AG04449 (cell line): ENCODE measurements at regions not wholly inside any gene's neighbourhood (a gene's known extent, or its start where the extent isn't known, plus 50 kb on each side); places are given as distances from the start of the nearest gene placed in this dataset.

Experiments used
- CTCF ChIA-PET: fragments of 350-600 bp; formaldehyde crosslinking; extraction: SDS; loops from one replicate; lab custom pipeline; 2021; ENCODE audit warnings: antibody characterized with exemption; lab: Yijun Ruan, JAX
- POLR2A ChIA-PET: fragments of 400-600, 350-600 bp; formaldehyde crosslinking; extraction: SDS; loops from one replicate; lab custom pipeline; 2020; ENCODE audit warnings: antibody characterized with exemption, inconsistent platforms; lab: Yijun Ruan, JAX
- DNase-seq: peaks from one replicate; pipeline ENCODE4 v3.0.0-alpha.2; 2010; ENCODE audit warnings: low read depth, low spot score
- H3K4me3 ChIP-seq: 2 replicates; pipeline ENCODE4 v1.5.1; 2011; ENCODE audit warnings: low read depth, mild to moderate bottlenecking, control low read depth, low read length
- TF ChIP-seq, protein P1 (sequence below): IDR thresholded peaks from one replicate; pipeline ENCODE4 v1.5.1; 2011; ENCODE audit warnings: mild to moderate bottlenecking, moderate library complexity, low read length, control low read depth, inconsistent platforms; ENCODE audit not compliant: insufficient read depth; ENCODE audit errors: missing control alignments

DNA sequence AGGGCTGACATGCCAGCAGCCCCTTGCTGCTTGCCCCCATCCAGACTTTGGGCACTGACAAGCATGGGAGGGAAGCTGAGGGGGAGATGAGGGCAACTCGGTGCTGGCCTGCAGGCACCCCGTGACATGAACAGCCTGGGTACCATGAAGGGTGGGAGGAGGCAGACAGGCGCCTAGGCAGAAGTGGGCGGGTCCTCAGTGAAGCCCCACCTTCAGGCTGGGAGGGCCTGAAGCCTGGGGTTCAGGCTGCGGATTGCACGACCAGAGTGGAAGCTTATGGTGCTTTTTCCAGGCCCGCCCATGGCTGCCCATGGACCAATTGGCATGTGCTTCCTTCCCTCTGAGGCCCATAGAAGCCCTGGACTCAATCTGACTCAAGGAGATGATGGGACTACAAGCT lies 354.1 kb downstream of the GRIA2 start:
- POLR2A ChIA-PET, result no interaction called here
- CTCF ChIA-PET, result no interaction called here
- TF ChIP-seq, protein P1, sequence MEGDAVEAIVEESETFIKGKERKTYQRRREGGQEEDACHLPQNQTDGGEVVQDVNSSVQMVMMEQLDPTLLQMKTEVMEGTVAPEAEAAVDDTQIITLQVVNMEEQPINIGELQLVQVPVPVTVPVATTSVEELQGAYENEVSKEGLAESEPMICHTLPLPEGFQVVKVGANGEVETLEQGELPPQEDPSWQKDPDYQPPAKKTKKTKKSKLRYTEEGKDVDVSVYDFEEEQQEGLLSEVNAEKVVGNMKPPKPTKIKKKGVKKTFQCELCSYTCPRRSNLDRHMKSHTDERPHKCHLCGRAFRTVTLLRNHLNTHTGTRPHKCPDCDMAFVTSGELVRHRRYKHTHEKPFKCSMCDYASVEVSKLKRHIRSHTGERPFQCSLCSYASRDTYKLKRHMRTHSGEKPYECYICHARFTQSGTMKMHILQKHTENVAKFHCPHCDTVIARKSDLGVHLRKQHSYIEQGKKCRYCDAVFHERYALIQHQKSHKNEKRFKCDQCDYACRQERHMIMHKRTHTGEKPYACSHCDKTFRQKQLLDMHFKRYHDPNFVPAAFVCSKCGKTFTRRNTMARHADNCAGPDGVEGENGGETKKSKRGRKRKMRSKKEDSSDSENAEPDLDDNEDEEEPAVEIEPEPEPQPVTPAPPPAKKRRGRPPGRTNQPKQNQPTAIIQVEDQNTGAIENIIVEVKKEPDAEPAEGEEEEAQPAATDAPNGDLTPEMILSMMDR, result no peak
- no peak overlapping the region for H3K4me3 ChIP-seq
- DNase-seq, result no peak

GRCh38 chr4:157572951-157573350 lies 352.4 kb downstream of the GRIA2 start:
- no peak for DNase-seq
- CTCF ChIA-PET, result no interaction called here
- TF ChIP-seq, protein P1, result no peak
- POLR2A ChIA-PET, result no interaction called here
- no peak overlapping the region for H3K4me3 ChIP-seq

DNA sequence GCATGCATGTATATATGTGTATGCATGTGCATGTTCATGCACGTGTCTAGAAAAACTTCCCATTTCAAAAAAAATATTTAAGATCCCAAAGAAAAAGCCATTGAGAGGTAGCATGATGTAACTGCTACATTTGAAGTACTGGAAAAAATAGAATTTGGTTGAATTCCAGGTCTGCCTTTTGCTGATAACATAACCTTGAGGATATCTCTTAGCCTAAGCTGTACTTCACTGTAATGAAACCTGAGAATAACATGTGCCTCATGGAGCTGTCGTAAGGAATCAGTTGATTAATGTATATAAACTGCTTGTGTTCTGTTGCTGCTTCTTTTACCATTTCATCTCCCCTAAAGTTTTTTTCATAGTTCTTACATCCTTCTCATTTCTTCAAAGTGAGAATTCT lies 351.8 kb downstream of the GRIA2 start:
- no peak for DNase-seq
- ChIA-PET POLR2A (no interaction called here), CTCF (no interaction called here)
- H3K4me3 ChIP-seq, result no peak overlapping the region
- TF ChIP-seq, protein P1, result no peak

- H3K4me3 ChIP-seq, result no peak overlapping the region
- ChIA-PET POLR2A (no interaction called here), CTCF (no interaction called here)
- TF ChIP-seq, protein P1, result no peak
- DNase-seq, result no peak
Observed at GRCh38 chr4:157564771-157565170, 344.2 kb downstream of the GRIA2 start.

DNA sequence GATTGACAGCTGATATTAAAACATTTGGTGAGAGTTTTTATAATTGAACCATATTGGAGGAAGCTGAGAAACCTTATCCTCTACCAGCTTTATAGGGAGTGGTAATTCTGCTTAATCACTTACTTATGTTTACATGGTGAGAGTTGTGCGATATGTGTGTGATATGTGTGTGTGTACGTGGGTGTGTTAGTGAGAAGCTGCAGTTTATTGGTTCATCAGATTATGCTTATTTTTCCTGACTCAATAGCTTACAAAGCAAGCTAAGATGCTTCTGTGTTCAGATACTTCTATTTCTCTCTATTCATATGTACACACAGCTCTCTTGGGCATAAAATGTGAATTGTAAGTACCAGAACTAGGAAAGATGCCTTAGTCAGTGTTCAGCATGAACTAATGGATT lies 343.7 kb downstream of the GRIA2 start:
- H3K4me3 ChIP-seq, result no peak overlapping the region
- ChIA-PET POLR2A (no interaction called here), CTCF (no interaction called here)
- TF ChIP-seq, protein P1, result no peak
- no peak for DNase-seq

DNA sequence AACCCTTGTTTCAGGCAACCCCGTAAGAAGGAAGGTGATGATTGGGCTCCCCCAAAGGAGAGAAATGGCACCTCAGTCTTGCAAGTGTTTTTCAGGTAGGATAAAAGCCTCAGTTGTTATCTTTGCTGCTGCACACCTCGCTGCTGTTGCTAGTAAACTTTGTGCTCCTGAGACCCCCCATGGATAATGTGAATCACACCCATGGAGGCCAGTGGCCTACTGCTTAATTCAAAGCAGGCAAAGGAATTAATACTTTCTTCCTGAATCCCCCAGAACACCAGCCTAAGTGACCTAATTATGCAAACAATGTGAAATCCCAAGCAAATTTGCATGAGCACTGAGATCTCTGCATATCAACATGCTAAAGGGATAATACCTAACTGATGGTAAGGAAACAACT lies 337.5 kb downstream of the GRIA2 start:
- POLR2A ChIA-PET, result no interaction called here
- H3K4me3 ChIP-seq, result no peak overlapping the region
- TF ChIP-seq, protein P1, result no peak
- CTCF ChIA-PET, result no interaction called here
- DNase-seq, result no peak
